NCI-H2171 (cell line): ENCODE measurements at regions not wholly inside any gene's neighbourhood (a gene's known extent, or its start where the extent isn't known, plus 50 kb on each side); places are given as distances from the start of the nearest gene placed in this dataset.
"Not testable (repeated sequence)": the region's sequence is repeated elsewhere in the genome, so short reads cannot be mapped to it uniquely, and the experiment has no call there.

Experiments
- DNase-seq: peaks from one replicate; lab custom pipeline; 2025; lab: John Stamatoyannopoulos, UW

DNA sequence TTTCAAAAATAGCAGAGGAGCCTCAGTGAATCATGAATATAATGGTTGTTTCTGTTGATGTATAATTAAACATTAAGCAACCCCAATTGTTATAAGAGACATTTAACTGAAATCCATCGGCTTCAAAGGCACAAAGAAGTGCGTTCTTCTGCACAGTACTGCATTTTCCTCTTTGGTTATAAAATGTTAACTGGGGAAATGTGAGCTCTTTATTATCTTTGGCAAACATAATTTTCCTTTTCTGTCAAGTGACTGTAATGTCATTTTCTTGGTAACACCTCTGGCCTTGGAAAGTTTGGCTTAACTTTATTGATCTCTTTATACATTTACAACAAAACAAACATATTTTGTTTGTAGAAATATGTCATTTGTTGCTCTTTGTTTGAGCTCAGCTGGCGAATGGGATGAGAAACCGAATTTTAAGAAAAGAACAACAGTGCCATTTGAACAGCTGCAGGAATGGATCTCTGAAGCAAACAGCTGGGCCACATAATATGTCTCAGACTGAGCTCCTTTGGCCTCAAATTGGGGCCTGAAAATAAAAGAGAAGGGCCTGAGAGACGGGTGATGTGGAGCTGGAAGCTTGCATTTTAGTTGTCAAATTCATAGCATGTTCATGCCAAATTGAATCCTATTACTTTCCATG is 427.0 kb upstream of the SPTLC3 start:
- no peak for DNase-seq

DNA sequence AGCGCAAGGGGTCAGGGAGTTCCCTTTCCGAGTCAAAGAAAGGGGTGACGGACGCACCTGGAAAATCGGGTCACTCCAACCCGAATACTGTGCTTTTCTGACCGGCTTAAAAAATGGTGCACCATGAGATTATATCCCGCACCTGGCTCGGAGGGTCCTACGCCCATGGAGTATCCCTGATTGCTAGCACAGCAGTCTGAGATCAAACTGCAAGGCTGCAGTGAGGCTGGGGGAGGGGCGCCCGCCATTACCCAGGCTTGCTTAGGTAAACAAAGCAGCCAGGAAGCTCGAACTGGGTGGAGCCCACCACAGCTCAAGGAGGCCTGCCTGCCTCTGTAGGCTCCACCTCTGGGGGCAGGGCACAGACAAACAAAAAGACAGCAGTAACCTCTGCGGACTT is 426.1 kb upstream of the SPTLC3 start:
- DNase-seq = not testable (repeated sequence)

DNA sequence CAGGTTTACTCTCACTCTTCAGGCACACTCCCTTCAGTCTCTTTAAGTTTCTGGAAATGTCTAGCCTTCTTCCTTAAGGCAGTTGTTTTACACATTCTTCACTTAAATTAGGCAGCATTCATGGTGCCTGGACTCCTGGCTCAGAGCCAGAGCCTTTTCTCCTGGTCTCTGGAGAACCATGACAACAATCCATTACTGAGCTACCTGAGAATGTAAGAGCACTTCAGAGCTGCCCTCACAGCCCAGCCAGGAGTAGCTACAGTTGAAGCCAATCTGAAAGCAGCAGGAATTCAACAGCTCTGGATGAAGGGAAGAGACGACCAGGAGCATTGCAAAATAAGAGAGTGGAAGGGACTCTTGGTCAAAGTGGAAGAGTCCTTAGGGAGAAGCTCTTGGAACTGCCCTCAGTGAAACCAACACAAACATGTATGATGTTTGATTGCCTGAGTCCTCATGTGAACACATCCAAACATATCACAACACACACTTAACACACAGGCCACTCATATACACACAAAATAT is 416.8 kb upstream of the SPTLC3 start:
- no peak for DNase-seq

GRCh38 chr20:12592756-12593155 is 416.0 kb upstream of the SPTLC3 start:
- no peak for DNase-seq

- no peak for DNase-seq
These were observed 415.4 kb upstream of the SPTLC3 start for GRCh38 chr20:12593342-12593873.

- no peak for DNase-seq
These were observed 414.2 kb upstream of the SPTLC3 start for GRCh38 chr20:12594410-12595088.

GRCh38 chr20:12595841-12596240 is 412.9 kb upstream of the SPTLC3 start:
- no peak for DNase-seq

DNA sequence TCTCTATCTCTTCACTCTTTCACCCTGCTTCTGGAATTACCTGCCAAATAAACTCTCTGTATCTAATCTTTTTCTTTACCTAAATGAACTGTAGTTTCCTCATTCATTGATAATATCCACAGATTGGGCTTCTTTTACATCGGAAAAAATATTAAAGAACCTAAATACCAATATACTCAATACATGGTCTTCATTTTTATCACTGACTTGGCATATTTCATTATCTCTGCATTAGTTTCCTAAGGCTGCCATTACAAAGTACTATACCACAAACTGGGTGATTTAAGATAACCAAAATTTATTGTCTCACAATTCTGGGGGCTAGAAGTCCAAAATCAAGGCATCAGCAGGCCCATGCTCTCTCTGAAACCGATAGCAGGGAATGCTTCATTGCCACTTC is 411.9 kb upstream of the SPTLC3 start:
- DNase-seq = no peak

GRCh38 chr20:12597551-12597950 is 411.2 kb upstream of the SPTLC3 start:
- no peak for DNase-seq

GRCh38 chr20:12598894-12599293 is 409.9 kb upstream of the SPTLC3 start:
- DNase-seq = no peak

GRCh38 chr20:12599494-12599893 is 409.3 kb upstream of the SPTLC3 start:
- DNase-seq = no peak

DNA sequence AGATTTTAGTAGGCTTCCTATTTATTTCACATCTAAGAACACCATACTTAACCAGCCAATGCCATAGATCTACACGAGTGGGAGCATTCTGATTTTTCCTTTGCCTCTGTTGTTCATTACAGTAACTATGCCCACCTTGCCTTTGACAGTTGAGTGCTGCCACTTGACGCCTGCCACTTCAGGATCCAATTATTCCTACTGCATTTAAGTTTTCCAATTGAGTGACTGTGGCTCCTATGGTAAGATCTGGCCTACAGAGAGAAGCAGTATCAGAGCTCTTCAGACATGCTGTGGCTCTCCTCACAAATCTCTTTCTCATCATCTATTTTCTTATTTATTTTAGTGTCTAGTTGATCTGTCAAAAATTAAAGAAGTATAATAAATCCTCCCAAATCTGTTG is 403.0 kb upstream of the SPTLC3 start:
- DNase-seq = no peak

GRCh38 chr20:12610871-12611270 is 397.9 kb upstream of the SPTLC3 start:
- no peak for DNase-seq

- DNase-seq = no peak
These were observed 394.0 kb upstream of the SPTLC3 start for GRCh38 chr20:12614764-12615163.

GRCh38 chr20:12617076-12617475 is 391.7 kb upstream of the SPTLC3 start:
- no peak for DNase-seq

DNA sequence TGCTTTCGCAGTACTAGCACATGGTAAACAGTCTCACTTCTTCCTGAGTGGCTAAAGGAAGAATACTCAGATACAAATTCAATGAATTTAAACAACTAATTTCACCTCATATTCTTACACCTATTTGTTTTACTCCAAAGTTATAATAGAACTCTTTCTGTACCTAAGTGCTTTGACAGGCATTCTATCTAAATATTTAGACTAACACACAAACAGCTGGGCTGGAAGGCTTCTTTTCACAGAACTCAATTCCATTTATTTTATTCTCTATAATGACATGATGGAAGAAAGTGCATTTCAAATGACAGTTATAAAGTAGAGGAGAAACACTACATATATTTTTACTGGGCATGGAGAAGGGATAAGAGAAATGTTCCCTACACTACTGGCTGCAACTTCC is 384.9 kb upstream of the SPTLC3 start:
- no peak for DNase-seq

DNA sequence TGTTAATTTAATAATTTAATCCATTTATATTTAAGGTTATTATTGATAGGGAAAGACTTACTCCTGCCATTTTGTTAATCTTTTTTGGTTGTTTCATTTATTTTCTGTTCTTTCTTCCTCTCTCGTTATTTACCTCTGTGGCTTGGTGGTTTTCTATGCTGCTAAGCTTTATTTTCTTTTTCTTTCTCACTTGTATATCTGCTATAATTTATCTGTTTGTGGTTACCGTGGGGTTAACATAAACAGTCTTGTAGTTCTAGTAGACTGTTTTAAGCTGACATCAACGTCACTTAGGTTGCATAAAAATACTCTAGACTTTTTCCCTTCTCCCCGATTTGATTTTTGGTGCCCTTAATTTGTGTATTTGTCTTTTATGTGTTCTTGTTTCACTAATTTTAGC is 381.3 kb upstream of the SPTLC3 start:
- no peak for DNase-seq

GRCh38 chr20:12638633-12639312 is 370.0 kb upstream of the SPTLC3 start:
- no peak for DNase-seq

DNA sequence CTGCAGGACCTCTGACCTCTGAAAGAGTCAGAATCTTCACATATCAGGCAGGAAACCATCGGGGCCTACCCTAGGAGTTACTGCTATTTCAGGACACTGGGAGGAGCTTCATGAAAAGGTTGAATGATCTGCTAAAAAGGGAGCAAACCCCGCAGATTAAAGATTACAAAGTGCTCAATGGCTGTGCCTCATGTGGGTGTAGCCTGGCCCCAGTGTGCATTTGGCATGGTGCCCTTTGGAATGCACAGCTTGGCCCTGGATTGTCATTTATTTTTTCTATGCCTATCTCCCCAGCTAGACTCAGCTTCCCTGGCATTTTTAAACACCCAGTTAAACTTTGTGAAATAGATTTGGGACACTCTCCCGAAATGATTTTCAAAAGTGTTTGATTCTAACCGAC is 368.5 kb upstream of the SPTLC3 start:
- DNase-seq = no peak

DNA sequence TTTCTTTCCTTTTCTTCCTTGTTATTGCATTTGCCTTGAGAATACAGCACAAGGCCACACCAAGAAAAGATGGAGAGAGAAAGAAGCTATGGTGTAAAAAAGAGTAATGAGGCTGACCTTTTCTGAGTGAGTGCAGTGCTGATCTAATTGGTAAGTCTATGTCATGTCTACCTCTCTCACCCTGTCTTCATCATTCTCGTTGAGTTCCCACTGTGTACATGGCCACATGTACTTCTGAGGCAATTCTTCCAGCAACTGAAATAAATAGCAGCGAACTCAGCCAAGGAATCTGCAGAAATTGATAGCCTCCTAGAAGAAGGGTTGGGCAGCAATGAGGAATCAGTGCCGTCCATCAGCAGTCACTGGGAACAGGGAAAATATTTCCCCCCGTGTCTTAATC is 367.2 kb upstream of the SPTLC3 start:
- DNase-seq = no peak

DNA sequence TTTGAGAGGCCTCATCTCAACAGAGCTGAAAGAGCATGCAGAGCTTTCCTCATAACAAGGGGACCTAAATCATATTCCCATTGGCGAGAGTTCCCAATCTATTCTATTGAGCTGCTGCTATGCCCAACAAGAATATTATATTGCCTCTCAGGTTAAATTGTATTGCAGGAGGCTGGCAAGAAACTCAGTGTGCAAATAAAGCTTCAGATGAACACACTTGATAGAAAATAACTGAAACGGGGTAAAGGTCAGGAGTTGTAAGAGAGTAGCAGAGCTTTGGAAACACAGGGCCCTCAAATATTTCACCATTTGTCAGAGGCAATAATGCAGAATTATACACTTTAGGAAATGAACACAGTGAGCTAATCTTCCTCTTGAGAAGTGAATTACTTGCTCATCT is 364.3 kb upstream of the SPTLC3 start:
- DNase-seq = no peak

DNA sequence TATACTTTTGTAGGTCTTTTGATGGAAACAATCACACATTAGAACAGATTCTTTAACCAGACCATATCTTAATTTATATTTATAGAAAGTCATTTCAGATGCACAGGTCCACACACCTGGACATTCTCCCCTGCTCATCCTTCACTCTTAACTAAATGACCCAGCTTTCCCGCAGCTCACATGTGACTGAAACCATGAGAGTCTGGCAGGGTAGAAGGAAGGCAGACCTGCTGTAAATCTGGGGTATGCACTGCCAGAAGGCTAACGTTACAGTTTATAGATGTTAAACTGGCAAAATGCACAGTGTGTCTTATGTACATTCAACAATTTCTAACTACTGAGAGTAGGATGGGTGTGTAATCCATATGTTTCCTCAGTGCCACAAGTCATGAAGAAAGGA is 359.5 kb upstream of the SPTLC3 start:
- no peak for DNase-seq

DNA sequence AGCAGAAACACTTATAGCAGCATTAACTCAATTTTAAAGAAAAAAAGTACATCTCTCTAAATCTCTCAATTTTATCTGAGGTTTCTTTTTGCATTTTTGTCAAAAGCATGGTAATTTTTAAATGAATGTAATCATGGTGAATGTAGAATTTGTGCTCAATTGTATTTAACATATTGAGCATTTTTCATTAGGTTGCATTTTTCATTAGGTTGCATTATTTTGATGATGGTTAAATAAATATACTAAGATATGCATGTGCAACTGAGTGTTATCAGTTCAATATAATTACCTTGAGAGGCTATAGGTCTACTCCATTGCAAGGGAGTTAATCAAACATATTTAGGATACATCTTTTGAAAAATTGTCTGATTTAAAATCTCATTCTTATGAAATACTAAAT is 355.1 kb upstream of the SPTLC3 start:
- no peak for DNase-seq
